BJ (cell line): ENCODE measurements at regions not wholly inside any gene's neighbourhood (a gene's known extent, or its start where the extent isn't known, plus 50 kb on each side); places are given as distances from the start of the nearest gene placed in this dataset.

Experiments
- CTCF ChIA-PET: fragments of 350-600 bp; formaldehyde crosslinking; extraction: SDS; loops from one replicate; lab custom pipeline; 2021; ENCODE audit warnings: antibody characterized with exemption, inconsistent platforms; lab: Yijun Ruan, JAX
- POLR2A ChIA-PET: fragments of 300-600 bp; sonication (Branson Sonifier 250); formaldehyde crosslinking; extraction: SDS; loops from one replicate; lab custom pipeline; 2021; ENCODE audit warnings: antibody characterized with exemption; lab: Charles Lee
- DNase-seq: peaks from one replicate; pipeline ENCODE4 v3.0.0-alpha.2; 2011; ENCODE audit warnings: low read depth
- H3K27me3 ChIP-seq: 2 replicates; pipeline ENCODE4 v1.6.0; 2011; ENCODE audit warnings: low read length; ENCODE audit not compliant: control insufficient read depth, insufficient read depth
- H3K36me3 ChIP-seq: 2 replicates; pipeline ENCODE4 v1.5.1; 2011; ENCODE audit warnings: low read length; ENCODE audit not compliant: control insufficient read depth, insufficient read depth
- H3K4me3 ChIP-seq: 2 replicates; pipeline ENCODE4 v1.5.1; 2011; ENCODE audit warnings: low read depth, mild to moderate bottlenecking, control low read depth, low read length
- TF ChIP-seq, protein P1 (sequence below): IDR thresholded peaks from 2 replicates; pipeline ENCODE4 v1.5.1; 2011; ENCODE audit warnings: low read depth, mild to moderate bottlenecking, control low read depth, inconsistent platforms, low read length, moderate library complexity; ENCODE audit not compliant: insufficient read depth

DNA sequence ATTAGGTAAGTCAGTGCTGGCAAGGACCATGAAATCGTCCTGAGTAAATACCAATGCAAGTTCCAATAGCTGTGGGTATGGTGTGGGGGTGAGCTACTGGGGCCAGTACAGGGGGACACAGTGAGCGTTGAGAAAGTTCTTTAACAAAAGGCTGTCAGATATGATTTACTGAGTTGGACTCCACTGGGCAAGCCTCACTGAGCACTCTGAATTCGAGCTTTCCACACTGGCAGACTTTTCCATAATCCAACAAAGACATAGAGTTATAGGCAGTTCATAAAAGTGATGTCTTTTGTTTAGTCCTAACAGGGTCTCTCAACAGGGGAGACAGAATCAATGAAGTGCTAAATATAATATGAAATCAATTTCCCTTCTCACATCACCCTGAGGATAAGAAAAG, 489.0 kb downstream of the KCNJ2 start:
- no peaks in the 10 kb centered on the region for H3K36me3 ChIP-seq
- CTCF ChIA-PET: no interaction called here
- H3K4me3 ChIP-seq: no peak overlapping the region
- POLR2A ChIA-PET: no interaction called here
- TF ChIP-seq, protein P1, sequence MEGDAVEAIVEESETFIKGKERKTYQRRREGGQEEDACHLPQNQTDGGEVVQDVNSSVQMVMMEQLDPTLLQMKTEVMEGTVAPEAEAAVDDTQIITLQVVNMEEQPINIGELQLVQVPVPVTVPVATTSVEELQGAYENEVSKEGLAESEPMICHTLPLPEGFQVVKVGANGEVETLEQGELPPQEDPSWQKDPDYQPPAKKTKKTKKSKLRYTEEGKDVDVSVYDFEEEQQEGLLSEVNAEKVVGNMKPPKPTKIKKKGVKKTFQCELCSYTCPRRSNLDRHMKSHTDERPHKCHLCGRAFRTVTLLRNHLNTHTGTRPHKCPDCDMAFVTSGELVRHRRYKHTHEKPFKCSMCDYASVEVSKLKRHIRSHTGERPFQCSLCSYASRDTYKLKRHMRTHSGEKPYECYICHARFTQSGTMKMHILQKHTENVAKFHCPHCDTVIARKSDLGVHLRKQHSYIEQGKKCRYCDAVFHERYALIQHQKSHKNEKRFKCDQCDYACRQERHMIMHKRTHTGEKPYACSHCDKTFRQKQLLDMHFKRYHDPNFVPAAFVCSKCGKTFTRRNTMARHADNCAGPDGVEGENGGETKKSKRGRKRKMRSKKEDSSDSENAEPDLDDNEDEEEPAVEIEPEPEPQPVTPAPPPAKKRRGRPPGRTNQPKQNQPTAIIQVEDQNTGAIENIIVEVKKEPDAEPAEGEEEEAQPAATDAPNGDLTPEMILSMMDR: no peak
- H3K27me3 ChIP-seq: no peaks in the 10 kb centered on the region
- no peak for DNase-seq

DNA sequence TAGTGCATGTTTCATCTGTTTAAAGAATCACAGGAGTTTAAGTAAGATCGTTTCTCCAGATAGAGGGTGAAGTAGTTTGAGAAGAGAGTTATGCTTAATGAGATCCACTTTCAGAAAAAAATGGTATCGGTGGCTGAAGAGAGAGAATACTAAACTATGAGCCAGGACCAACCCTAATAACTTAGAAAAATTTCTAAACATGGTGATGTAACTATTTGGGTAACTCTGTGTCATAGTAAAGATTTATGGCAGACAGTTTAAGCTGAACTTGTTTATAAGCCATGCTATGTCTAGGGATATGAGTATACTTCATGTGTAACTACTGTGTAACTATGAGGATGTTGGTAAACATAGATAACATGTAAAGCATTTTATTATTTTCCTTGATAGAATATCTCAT, 489.5 kb downstream of the KCNJ2 start:
- Histone ChIP-seq H3K4me3 (no peak overlapping the region), H3K27me3 (no peaks in the 10 kb centered on the region), H3K36me3 (no peaks in the 10 kb centered on the region)
- POLR2A ChIA-PET: no interaction called here
- no peak for DNase-seq
- CTCF ChIA-PET: no interaction called here
- TF ChIP-seq, protein P1: no peak

GRCh38 chr17:70661342-70662222, 492.2 kb downstream of the KCNJ2 start:
- TF ChIP-seq, protein P1: no peak
- DNase-seq: no peak
- no peak overlapping the region for H3K4me3 ChIP-seq
- ChIA-PET CTCF (interaction anchor here (0.6 to 0.7 kb wide), 2 partner anchors 10 to 1136 kb away, joined by 3 read pairs; no protein-coding TSS in a partner anchor), POLR2A (interaction anchor here (0.6 kb wide), 1 partner anchor 1176 kb away, joined by 4 read pairs; no protein-coding TSS in a partner anchor)
- no peaks in the 10 kb centered on the region for H3K36me3 ChIP-seq
- H3K27me3 ChIP-seq: no peaks in the 10 kb centered on the region

- CTCF ChIA-PET: no interaction called here
Measured at GRCh38 chr17:70668276-70668937, 499.1 kb downstream of the KCNJ2 start.

More at GRCh38 chr17:70668276-70668937, 499.1 kb downstream of the KCNJ2 start:
- DNase-seq: no peak
- H3K36me3 ChIP-seq: no peaks in the 10 kb centered on the region
- TF ChIP-seq, protein P1: no peak
- H3K27me3 ChIP-seq: no peaks in the 10 kb centered on the region
- H3K4me3 ChIP-seq: no peak overlapping the region
- POLR2A ChIA-PET: no interaction called here
